Cardiac muscle cell (in vitro differentiated cells and primary cell): ENCODE measurements at regions not wholly inside any gene's neighbourhood (a gene's known extent, or its start where the extent isn't known, plus 50 kb on each side); places are given as distances from the start of the nearest gene placed in this dataset.

Source experiments
- DNase-seq, 2 donors: peaks; one replicate each; pipeline versions ENCODE4 v3.0.0 to v3.0.0-alpha.2; 2010 to 2017; ENCODE audit warnings: low read depth in 1 of 2, low spot score in 1 of 2
- H3K27ac ChIP-seq: fragments of 200-600 bp; sonication (generic); 2 replicates; pipeline ENCODE4 v1.5.1; 2016
- H3K27me3 ChIP-seq: fragments of 200-600 bp; sonication (generic); 2 replicates; pipeline ENCODE4 v1.6.0; 2016; ENCODE audit warnings: control low read depth
- H3K36me3 ChIP-seq: fragments of 200-600 bp; sonication (generic); 2 replicates; pipeline ENCODE4 v1.5.1; 2016; ENCODE audit warnings: control low read depth
- H3K4me1 ChIP-seq: fragments of 200-600 bp; sonication (generic); 2 replicates; pipeline ENCODE4 v1.8.1; 2017; ENCODE audit warnings: low read depth, mild to moderate bottlenecking, mixed run types
- H3K4me3 ChIP-seq: fragments of 200-600 bp; sonication (generic); 2 replicates; pipeline ENCODE4 v1.5.1; 2016; ENCODE audit warnings: mild to moderate bottlenecking
- H3K9me3 ChIP-seq: fragments of 200-600 bp; sonication (generic); 2 replicates; pipeline ENCODE4 v1.5.1; 2017; ENCODE audit warnings: low read depth, mild to moderate bottlenecking, control low read depth
- TF ChIP-seq, protein P1 (sequence below): IDR thresholded peaks from 2 replicates; pipeline ENCODE4 v1.5.1; 2012; ENCODE audit warnings: low read depth, mild to moderate bottlenecking, low read length

DNA sequence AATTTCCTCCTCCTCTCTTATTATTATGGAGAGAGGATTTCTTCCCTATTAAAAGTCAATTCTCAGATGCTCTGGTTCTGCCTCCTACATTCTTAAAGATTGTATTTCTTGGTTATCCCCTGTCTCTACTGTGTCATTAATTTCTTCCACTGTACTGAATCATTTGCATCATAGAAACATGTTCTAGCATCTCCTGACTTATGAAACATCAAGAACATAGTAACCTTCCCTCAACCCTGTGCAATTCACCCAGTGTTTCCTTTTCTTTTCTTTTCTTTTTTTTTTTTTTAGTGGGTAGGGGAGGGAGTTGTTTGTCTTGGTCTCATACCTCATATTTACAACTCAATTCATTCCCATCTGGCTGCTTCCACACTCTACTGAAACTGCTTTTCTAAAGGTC, 288.0 kb upstream of the PLET1 start:
- Histone ChIP-seq H3K4me1 (peaks cover 10% of the 10 kb centered on the region), H3K9me3 (no peaks in the 10 kb centered on the region), H3K36me3 (no peaks in the 10 kb centered on the region), H3K27me3 (no peaks in the 10 kb centered on the region), H3K4me3 (no peak overlapping the region), H3K27ac (no peak overlapping the region)
- no peak for DNase-seq
- TF ChIP-seq, protein P1, sequence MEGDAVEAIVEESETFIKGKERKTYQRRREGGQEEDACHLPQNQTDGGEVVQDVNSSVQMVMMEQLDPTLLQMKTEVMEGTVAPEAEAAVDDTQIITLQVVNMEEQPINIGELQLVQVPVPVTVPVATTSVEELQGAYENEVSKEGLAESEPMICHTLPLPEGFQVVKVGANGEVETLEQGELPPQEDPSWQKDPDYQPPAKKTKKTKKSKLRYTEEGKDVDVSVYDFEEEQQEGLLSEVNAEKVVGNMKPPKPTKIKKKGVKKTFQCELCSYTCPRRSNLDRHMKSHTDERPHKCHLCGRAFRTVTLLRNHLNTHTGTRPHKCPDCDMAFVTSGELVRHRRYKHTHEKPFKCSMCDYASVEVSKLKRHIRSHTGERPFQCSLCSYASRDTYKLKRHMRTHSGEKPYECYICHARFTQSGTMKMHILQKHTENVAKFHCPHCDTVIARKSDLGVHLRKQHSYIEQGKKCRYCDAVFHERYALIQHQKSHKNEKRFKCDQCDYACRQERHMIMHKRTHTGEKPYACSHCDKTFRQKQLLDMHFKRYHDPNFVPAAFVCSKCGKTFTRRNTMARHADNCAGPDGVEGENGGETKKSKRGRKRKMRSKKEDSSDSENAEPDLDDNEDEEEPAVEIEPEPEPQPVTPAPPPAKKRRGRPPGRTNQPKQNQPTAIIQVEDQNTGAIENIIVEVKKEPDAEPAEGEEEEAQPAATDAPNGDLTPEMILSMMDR, result no peak

DNA sequence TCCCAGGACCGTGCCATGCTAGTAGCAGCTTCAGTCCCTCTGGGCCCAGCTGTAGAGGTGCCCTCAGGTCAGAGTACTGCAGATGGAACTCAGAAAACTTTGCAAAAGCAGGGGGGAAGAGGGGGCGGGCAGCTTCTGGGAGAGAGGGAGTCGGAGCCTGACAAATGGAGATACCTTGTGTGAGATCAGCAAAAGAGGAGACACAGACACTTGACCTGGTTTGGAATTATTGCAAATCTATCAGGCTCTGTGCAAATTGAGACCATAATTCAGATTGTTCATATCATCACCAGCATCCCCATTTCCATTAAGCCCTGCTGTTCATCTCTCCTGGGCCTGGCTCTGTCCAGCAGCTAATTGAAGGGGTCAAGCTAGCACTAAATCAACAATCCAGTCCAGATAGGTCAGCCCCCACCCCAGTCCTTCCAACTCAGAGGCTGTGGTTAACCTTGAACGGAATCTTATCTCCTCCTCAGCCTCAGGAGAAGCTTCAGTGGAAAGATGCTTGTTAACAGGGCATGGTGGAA, 292.6 kb upstream of the PLET1 start:
- H3K36me3 ChIP-seq, result no peaks in the 10 kb centered on the region
- no peak overlapping the region for H3K27ac ChIP-seq
- no peaks in the 10 kb centered on the region for H3K27me3 ChIP-seq
- TF ChIP-seq, protein P1, result no peak
- H3K9me3 ChIP-seq, result no peaks in the 10 kb centered on the region
- H3K4me1 ChIP-seq, result peaks cover 3% of the 10 kb centered on the region
- DNase-seq, result no peak
- H3K4me3 ChIP-seq, result no peak overlapping the region

DNA sequence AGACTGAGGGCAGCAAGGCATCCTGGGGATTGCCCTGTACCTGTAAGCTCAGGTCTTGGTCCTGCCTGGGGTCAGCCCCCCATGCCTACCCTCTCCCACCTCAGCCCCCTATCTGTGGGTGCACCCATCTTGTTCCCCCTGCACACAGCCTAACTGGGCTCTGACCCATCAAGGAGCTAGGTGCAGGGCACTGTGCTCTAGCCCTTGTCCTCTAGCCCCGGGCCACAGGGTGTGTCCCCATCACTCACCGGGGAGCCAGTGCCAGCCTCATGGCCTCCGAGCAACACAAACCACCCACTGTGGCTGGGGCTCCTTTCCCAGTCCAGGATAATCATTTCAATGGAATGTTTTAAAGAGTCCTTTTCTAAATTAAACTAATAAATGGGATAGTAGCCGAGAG, 293.9 kb upstream of the PLET1 start:
- H3K27ac ChIP-seq, result no peak overlapping the region
- H3K4me3 ChIP-seq, result no peak overlapping the region
- H3K27me3 ChIP-seq, result no peaks in the 10 kb centered on the region
- no peaks in the 10 kb centered on the region for H3K9me3 ChIP-seq
- no peaks in the 10 kb centered on the region for H3K4me1 ChIP-seq
- TF ChIP-seq, protein P1, result no peak
- H3K36me3 ChIP-seq, result no peaks in the 10 kb centered on the region
- DNase-seq, result no peak

DNA sequence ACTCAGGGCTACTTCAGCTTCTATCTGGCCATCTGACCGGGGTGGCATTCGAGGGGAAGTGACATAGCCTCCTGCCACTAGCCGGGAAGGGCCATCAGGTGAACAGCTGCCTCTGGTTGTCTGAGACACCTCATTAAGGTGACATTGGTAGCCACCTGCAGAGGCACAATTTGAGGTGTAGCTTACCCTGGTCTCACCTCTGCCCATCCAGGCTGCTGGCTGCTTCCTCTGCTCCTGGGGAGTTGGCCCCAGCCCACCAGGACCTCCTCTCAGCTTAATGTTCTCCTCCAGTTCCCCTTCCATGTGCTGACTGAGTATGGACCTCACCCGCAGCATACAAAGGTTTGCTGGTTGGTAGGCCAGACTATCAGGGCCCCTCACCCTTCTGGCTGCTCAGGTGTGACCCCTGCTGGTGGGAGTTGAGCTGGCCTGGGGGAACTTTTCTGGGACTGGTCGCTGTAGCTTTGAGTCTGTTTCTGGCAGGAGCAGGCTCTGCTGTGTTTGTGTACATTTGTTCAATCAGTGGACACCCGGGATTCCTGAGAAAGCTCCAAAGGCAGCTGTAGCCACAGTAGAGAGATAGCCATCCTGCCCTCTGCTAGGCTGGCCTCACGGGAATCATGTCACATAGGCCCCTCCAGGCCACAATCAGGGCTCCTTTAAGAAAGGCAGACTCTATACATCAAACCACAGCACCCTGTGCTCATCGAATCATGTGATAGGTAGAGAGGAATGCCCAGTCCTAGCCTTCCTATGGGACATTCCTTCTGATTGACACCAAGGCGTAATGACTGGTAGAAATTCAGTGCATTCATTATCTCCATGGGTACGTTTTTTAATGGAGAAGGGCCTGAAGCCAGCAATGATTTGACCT, 295.1 kb upstream of the PLET1 start:
- TF ChIP-seq, protein P1, result peak; percentile 83
- Histone ChIP-seq H3K9me3 (no peaks in the 10 kb centered on the region), H3K27ac (no peak overlapping the region), H3K4me1 (no peaks in the 10 kb centered on the region), H3K4me3 (no peak overlapping the region), H3K36me3 (no peaks in the 10 kb centered on the region), H3K27me3 (no peaks in the 10 kb centered on the region)
- peak; percentile 61 to 79 for DNase-seq

DNA sequence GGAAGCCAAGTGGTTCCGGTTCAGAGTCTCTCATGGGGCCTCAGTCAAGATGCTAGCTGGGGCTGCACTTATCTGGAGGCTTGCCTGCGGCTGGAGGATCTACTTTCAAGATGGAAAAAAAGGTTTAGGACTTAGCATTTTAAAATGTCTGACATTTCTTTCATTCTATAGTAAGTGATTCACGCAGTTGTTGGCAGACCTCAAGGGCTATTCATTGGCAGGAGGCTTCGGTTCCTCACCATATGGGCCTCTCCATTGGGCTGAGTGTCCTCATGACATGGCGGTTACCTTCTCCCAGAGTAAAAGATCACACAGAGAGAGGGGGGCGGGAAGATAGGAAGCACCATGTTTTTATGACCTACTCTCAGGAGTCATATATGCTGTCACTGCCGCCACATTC, 298.0 kb upstream of the PLET1 start:
- no peaks in the 10 kb centered on the region for H3K36me3 ChIP-seq
- TF ChIP-seq, protein P1, result no peak
- H3K4me3 ChIP-seq, result no peak overlapping the region
- no peaks in the 10 kb centered on the region for H3K27me3 ChIP-seq
- H3K9me3 ChIP-seq, result no peaks in the 10 kb centered on the region
- peak in 1 of 2 donors; percentile 54 for DNase-seq
- no peaks in the 10 kb centered on the region for H3K4me1 ChIP-seq
- no peak overlapping the region for H3K27ac ChIP-seq
